ENCODE measurements at regions not wholly inside any gene's neighbourhood (a gene's known extent, or its start where the extent isn't known, plus 50 kb on each side); places are given as distances from the start of the nearest gene placed in this dataset.
"Not testable (repeated sequence)": the region's sequence is repeated elsewhere in the genome, so short reads cannot be mapped to it uniquely, and the experiment has no call there.

GRCh38 chr1:245058882-245059281, 95.9 kb upstream of the KIF26B start:
- Histone ChIP-seq H3K4me3 (no peak overlapping the region), H3F3A (ENCODE audit: low read depth) (no peaks in the 10 kb centered on the region), H3K27ac (no peak overlapping the region), H3K79me2 (ENCODE audit: low read depth) (no peaks in the 10 kb centered on the region), H3K27me3 (no peaks in the 10 kb centered on the region), H3K36me3 (no peaks in the 10 kb centered on the region), H4K20me1 (ENCODE audit: low read depth) (no peaks in the 10 kb centered on the region), H3K9me3 (ENCODE audit: low read depth) (no peaks in the 10 kb centered on the region), H3K4me1 (peaks cover 8% of the 10 kb centered on the region), H2AFZ (replicated peaks) (no peak overlapping the region), H3K9ac (no peak overlapping the region), H3K4me2 (no peak overlapping the region)
- H3K4me1 Mint-ChIP-seq: peaks cover 7% of the 10 kb centered on the region
- H3K36me3 Mint-ChIP-seq: peaks cover 4% of the 10 kb centered on the region
- no peaks in the 10 kb centered on the region for H3K9me3 Mint-ChIP-seq
- H3K27me3 Mint-ChIP-seq (ENCODE audit: insufficient read depth, low read depth): no peaks in the 10 kb centered on the region
- no peak overlapping the region for H3K4me3 Mint-ChIP-seq
- no peak for TF ChIP-seq EZH2 (IDR thresholded peaks at IDR 0.05)
- TF ChIP-seq CTCF (IDR thresholded peaks at IDR 0.05): no peak
- TF ChIP-seq EZH2phosphoT487 (IDR thresholded peaks at IDR 0.05): no peak
- DNase-seq (ENCODE audit: low spot score): no peak
- H3K27ac Mint-ChIP-seq: no peak overlapping the region

- no peak for DNase-seq (ENCODE audit: low spot score)
- peaks cover 7% of the 10 kb centered on the region for H3K4me1 Mint-ChIP-seq
- Histone ChIP-seq H4K20me1 (ENCODE audit: low read depth) (no peaks in the 10 kb centered on the region), H3K4me2 (no peak overlapping the region), H2AFZ (replicated peaks) (no peak overlapping the region), H3K4me3 (no peak overlapping the region), H3K27ac (no peak overlapping the region), H3K4me1 (peaks cover 12% of the 10 kb centered on the region), H3K9ac (no peak overlapping the region), H3K79me2 (ENCODE audit: low read depth) (no peaks in the 10 kb centered on the region), H3F3A (ENCODE audit: low read depth) (no peaks in the 10 kb centered on the region), H3K36me3 (no peaks in the 10 kb centered on the region), H3K9me3 (ENCODE audit: low read depth) (no peaks in the 10 kb centered on the region), H3K27me3 (no peaks in the 10 kb centered on the region)
- peaks cover 4% of the 10 kb centered on the region for H3K36me3 Mint-ChIP-seq
- H3K9me3 Mint-ChIP-seq: no peaks in the 10 kb centered on the region
- H3K27me3 Mint-ChIP-seq (ENCODE audit: insufficient read depth, low read depth): peaks cover 2% of the 10 kb centered on the region
- no peak for TF ChIP-seq CTCF (IDR thresholded peaks at IDR 0.05)
- no peak for TF ChIP-seq EZH2 (IDR thresholded peaks at IDR 0.05)
- TF ChIP-seq EZH2phosphoT487 (IDR thresholded peaks at IDR 0.05): no peak
- H3K4me3 Mint-ChIP-seq: no peak overlapping the region
- H3K27ac Mint-ChIP-seq: no peak overlapping the region
These were observed 96.3 kb upstream of the KIF26B start for GRCh38 chr1:245058436-245058835.

- Histone ChIP-seq H3K4me2 (no peak overlapping the region), H3K4me1 (peaks cover 18% of the 10 kb centered on the region), H4K20me1 (ENCODE audit: low read depth) (no peaks in the 10 kb centered on the region), H3K79me2 (ENCODE audit: low read depth) (no peaks in the 10 kb centered on the region), H3K4me3 (no peak overlapping the region), H3K9me3 (ENCODE audit: low read depth) (no peaks in the 10 kb centered on the region), H3K27ac (no peak overlapping the region), H3K9ac (no peak overlapping the region), H3K36me3 (no peaks in the 10 kb centered on the region), H3F3A (ENCODE audit: low read depth) (no peaks in the 10 kb centered on the region), H2AFZ (replicated peaks) (no peak overlapping the region), H3K27me3 (no peaks in the 10 kb centered on the region)
- no peaks in the 10 kb centered on the region for H3K9me3 Mint-ChIP-seq
- peaks cover 4% of the 10 kb centered on the region for H3K36me3 Mint-ChIP-seq
- no peak for TF ChIP-seq EZH2phosphoT487 (IDR thresholded peaks at IDR 0.05)
- no peak for TF ChIP-seq EZH2 (IDR thresholded peaks at IDR 0.05)
- TF ChIP-seq CTCF (IDR thresholded peaks at IDR 0.05): no peak
- DNase-seq (ENCODE audit: low spot score): no peak
- peaks cover 2% of the 10 kb centered on the region for H3K27me3 Mint-ChIP-seq (ENCODE audit: insufficient read depth, low read depth)
- no peak overlapping the region for H3K27ac Mint-ChIP-seq
- H3K4me3 Mint-ChIP-seq: no peak overlapping the region
- H3K4me1 Mint-ChIP-seq: peaks cover 10% of the 10 kb centered on the region
These were observed 97.9 kb upstream of the KIF26B start for GRCh38 chr1:245056913-245057312.

GRCh38 chr1:245056296-245056695, 98.5 kb upstream of the KIF26B start:
- not testable (repeated sequence) for H3F3A ChIP-seq (ENCODE audit: low read depth); H3K9me3 ChIP-seq (ENCODE audit: low read depth); H3K4me2 ChIP-seq; H3K4me3 ChIP-seq; H3K36me3 Mint-ChIP-seq; H3K27ac ChIP-seq; H3K27me3 ChIP-seq; H3K4me3 Mint-ChIP-seq; DNase-seq (ENCODE audit: low spot score); H3K36me3 ChIP-seq; H3K27me3 Mint-ChIP-seq (ENCODE audit: insufficient read depth, low read depth); H3K9me3 Mint-ChIP-seq; H3K27ac Mint-ChIP-seq; H3K9ac ChIP-seq; H4K20me1 ChIP-seq (ENCODE audit: low read depth); H3K79me2 ChIP-seq (ENCODE audit: low read depth); H2AFZ ChIP-seq (replicated peaks)
- H3K4me1 ChIP-seq: peaks cover 23% of the 10 kb centered on the region
- peaks cover 15% of the 10 kb centered on the region for H3K4me1 Mint-ChIP-seq
